ENCODE measurements at regions not wholly inside any gene's neighbourhood (a gene's known extent, or its start where the extent isn't known, plus 50 kb on each side); places are given as distances from the start of the nearest gene placed in this dataset.

DNA sequence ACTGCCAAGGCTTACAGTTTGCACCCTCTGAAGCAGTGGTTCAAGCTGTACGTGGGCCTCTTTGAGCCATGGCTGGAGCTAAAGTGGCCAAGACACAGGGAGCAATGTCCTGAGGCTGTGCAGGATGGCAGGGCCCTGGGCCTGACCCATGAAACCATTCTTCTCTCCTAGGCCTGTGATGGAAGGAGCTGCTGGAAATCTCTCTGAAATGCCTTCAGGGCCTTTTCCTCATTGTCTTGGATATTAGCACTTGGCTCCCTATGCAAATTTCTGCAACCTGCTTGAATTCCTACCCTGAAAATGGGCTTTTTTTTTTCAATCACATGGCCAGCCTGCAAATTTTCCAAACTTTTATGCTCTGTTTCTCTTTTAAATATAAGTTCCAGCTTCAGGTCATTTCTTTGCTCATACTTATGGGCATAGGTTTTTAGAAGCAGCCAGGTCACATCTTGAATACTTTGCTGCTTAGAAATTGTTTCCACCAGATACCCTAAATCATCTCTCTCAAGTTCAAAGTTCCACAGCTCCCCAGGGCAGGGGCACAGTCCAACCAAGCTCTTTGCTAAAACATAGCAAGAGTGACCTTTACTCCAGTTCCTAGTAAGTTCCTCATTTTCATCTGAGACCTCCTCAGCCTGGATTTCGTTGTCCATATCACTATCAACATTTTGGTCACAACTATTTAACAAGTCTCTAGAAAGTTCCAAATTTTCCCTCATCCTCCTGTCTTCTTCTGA is 138.3 kb downstream of the OSTF1 start:
- in situ Hi-C loops (cut with HindIII; ENCODE audit: extremely low pct_ligation_motif_present, low pct_unique_long_range_greater_than_20kb), result no loop called here
- WGBS (ENCODE audit: low lambda C conversion rate), result 3% methylated on average over 2 of the region's 2 CpGs
- no peaks in the 10 kb centered on the region for H3K36me3 ChIP-seq (replicated peaks in 1 of 2; ENCODE audit: control insufficient read depth in 1 of 2, insufficient read depth in 2 of 2, low read length in 2 of 2)
- H2AFZ ChIP-seq (ENCODE audit: low read length), result no peak overlapping the region
- no peaks in the 10 kb centered on the region for H4K20me1 ChIP-seq (ENCODE audit: insufficient read depth, low read length)
- no peak for ATAC-seq
- no peak for FAIRE-seq
- H3K27ac ChIP-seq (ENCODE audit: extremely low read length, insufficient read depth, low read length), result no peak overlapping the region
- no TSS peak for BruUV-seq (replicated peaks)
- peaks cover 24% of the 10 kb centered on the region for H3K4me1 ChIP-seq (ENCODE audit: insufficient read depth, low read length)
- no peak overlapping the region for H3K9ac ChIP-seq (ENCODE audit: insufficient read depth, low read depth, low read length)
- CTCF ChIA-PET (ENCODE audit: low intra/inter-chr PET ratio, low total read pairs), result no interaction called here
- H3K27me3 ChIP-seq (ENCODE audit: control insufficient read depth in 1 of 2, insufficient read depth in 2 of 2, low read length in 2 of 2), result no peaks in the 10 kb centered on the region
- DNase-seq (ENCODE audit: low spot score), result no peak
- no peak overlapping the region for H3K4me3 ChIP-seq (replicated peaks in 1 of 3; ENCODE audit: insufficient read depth in 1 of 3, low read depth in 2 of 3, low read length in 3 of 3)
- H3K4me2 ChIP-seq (ENCODE audit: low read depth, low read length), result no peak overlapping the region
- POLR2A ChIA-PET, result no interaction called here
- peaks cover 6% of the 10 kb centered on the region for H3K9me3 ChIP-seq (ENCODE audit: low read length)
- no peaks in the 10 kb centered on the region for H3K79me2 ChIP-seq (ENCODE audit: insufficient read depth, low read length)
- TF ChIP-seq, protein P1, sequence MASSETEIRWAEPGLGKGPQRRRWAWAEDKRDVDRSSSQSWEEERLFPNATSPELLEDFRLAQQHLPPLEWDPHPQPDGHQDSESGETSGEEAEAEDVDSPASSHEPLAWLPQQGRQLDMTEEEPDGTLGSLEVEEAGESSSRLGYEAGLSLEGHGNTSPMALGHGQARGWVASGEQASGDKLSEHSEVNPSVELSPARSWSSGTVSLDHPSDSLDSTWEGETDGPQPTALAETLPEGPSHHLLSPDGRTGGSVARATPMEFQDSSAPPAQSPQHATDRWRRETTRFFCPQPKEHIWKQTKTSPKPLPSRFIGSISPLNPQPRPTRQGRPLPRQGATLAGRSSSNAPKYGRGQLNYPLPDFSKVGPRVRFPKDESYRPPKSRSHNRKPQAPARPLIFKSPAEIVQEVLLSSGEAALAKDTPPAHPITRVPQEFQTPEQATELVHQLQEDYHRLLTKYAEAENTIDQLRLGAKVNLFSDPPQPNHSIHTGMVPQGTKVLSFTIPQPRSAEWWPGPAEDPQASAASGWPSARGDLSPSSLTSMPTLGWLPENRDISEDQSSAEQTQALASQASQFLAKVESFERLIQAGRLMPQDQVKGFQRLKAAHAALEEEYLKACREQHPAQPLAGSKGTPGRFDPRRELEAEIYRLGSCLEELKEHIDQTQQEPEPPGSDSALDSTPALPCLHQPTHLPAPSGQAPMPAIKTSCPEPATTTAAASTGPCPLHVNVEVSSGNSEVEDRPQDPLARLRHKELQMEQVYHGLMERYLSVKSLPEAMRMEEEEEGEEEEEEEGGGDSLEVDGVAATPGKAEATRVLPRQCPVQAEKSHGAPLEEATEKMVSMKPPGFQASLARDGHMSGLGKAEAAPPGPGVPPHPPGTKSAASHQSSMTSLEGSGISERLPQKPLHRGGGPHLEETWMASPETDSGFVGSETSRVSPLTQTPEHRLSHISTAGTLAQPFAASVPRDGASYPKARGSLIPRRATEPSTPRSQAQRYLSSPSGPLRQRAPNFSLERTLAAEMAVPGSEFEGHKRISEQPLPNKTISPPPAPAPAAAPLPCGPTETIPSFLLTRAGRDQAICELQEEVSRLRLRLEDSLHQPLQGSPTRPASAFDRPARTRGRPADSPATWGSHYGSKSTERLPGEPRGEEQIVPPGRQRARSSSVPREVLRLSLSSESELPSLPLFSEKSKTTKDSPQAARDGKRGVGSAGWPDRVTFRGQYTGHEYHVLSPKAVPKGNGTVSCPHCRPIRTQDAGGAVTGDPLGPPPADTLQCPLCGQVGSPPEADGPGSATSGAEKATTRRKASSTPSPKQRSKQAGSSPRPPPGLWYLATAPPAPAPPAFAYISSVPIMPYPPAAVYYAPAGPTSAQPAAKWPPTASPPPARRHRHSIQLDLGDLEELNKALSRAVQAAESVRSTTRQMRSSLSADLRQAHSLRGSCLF (CRISPR knock-in tag; IDR thresholded peaks at IDR 0.05; ENCODE audit: borderline replicate concordance), result no peak
- TF ChIP-seq ZNF75D (CRISPR knock-in tag; IDR thresholded peaks at IDR 0.05; ENCODE audit: borderline replicate concordance) (no peak), ZNF225 (CRISPR knock-in tag; IDR thresholded peaks at IDR 0.05) (no peak), ZNF317 (CRISPR knock-in tag; IDR thresholded peaks at IDR 0.05) (no peak), PTBP1 (IDR thresholded peaks at IDR 0.05; ENCODE audit: low read depth, low read length, poor library complexity, severe bottlenecking) (no peak), ZNF557 (CRISPR knock-in tag; IDR thresholded peaks at IDR 0.05) (no peak), ZNF543 (CRISPR knock-in tag; IDR thresholded peaks at IDR 0.05) (no peak), ZNF577 (CRISPR knock-in tag; IDR thresholded peaks at IDR 0.05; ENCODE audit: borderline replicate concordance, low read depth) (no peak), ZBTB38 (CRISPR knock-in tag; IDR thresholded peaks at IDR 0.05) (no peak), CHCHD3 (CRISPR knock-in tag; IDR thresholded peaks at IDR 0.05) (no peak), ZNF589 (CRISPR knock-in tag; conservative IDR thresholded peaks at IDR 0.05) (no peak), KAT8 (CRISPR knock-in tag; IDR thresholded peaks at IDR 0.05) (no peak), ZNF674 (CRISPR knock-in tag; IDR thresholded peaks at IDR 0.05; ENCODE audit: low read depth) (no peak)
- TF ChIP-seq, protein P2, sequence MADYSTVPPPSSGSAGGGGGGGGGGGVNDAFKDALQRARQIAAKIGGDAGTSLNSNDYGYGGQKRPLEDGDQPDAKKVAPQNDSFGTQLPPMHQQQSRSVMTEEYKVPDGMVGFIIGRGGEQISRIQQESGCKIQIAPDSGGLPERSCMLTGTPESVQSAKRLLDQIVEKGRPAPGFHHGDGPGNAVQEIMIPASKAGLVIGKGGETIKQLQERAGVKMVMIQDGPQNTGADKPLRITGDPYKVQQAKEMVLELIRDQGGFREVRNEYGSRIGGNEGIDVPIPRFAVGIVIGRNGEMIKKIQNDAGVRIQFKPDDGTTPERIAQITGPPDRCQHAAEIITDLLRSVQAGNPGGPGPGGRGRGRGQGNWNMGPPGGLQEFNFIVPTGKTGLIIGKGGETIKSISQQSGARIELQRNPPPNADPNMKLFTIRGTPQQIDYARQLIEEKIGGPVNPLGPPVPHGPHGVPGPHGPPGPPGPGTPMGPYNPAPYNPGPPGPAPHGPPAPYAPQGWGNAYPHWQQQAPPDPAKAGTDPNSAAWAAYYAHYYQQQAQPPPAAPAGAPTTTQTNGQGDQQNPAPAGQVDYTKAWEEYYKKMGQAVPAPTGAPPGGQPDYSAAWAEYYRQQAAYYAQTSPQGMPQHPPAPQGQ (CRISPR knock-in tag; IDR thresholded peaks at IDR 0.05; ENCODE audit: borderline replicate concordance), result no peak
- TF ChIP-seq, protein P3, sequence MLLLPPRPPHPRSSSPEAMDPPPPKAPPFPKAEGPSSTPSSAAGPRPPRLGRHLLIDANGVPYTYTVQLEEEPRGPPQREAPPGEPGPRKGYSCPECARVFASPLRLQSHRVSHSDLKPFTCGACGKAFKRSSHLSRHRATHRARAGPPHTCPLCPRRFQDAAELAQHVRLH (CRISPR knock-in tag; IDR thresholded peaks at IDR 0.05; ENCODE audit: borderline replicate concordance, low read depth), result no peak
- intact Hi-C loops (cut with micrococcal nuclease; ENCODE audit: unreplicated experiment), result no loop called here
